ENCODE measurements at regions not wholly inside any gene's neighbourhood (a gene's known extent, or its start where the extent isn't known, plus 50 kb on each side); places are given as distances from the start of the nearest gene placed in this dataset.
A peak's percentile ranks its signal among the peaks of the same experiment; 100 is the strongest.

- Histone ChIP-seq H3K18ac (ENCODE audit: low read length) (no peak overlapping the region), H3K4me2 (ENCODE audit: insufficient read depth, low read length, poor library complexity, severe bottlenecking) (no peak overlapping the region), H2AK5ac (ENCODE audit: low read depth, low read length) (no peak overlapping the region), H3K36me3 (replicated peaks in 1 of 2; ENCODE audit: control insufficient read depth in 2 of 2, insufficient read depth in 2 of 2, low read length in 2 of 2) (no peaks in the 10 kb centered on the region), H2BK120ac (ENCODE audit: low read depth, low read length) (no peak overlapping the region), H3K79me1 (ENCODE audit: low read depth, low read length) (no peaks in the 10 kb centered on the region), H3K4me1 (ENCODE audit: control insufficient read depth in 2 of 2, insufficient read depth in 1 of 2, low read depth in 1 of 2, low read length in 2 of 2) (no peaks in the 10 kb centered on the region), H2BK12ac (ENCODE audit: low read length) (no peak overlapping the region), H4K91ac (ENCODE audit: low read depth, low read length, poor library complexity) (no peak overlapping the region), H3K14ac (ENCODE audit: low read length) (no peak overlapping the region), H3K4ac (ENCODE audit: low read length) (no peak overlapping the region), H3K23ac (ENCODE audit: low read depth, low read length, poor library complexity) (no peak overlapping the region), H3K27me3 (ENCODE audit: control insufficient read depth in 3 of 3, insufficient read depth in 3 of 3, low read depth in 1 of 3, low read length in 3 of 3) (no peaks in the 10 kb centered on the region), H3K4me3 (ENCODE audit: low read length in 2 of 2) (no peak overlapping the region), H4K8ac (ENCODE audit: low read depth, low read length) (no peak overlapping the region), H2BK5ac (ENCODE audit: low read length) (no peak overlapping the region), H3K9ac (ENCODE audit: low read depth, low read length, poor library complexity) (no peak overlapping the region), H3K27ac (replicated peaks; ENCODE audit: low read length) (no peak overlapping the region), H2BK15ac (ENCODE audit: low read length) (no peak overlapping the region), H3K9me3 (replicated peaks in 1 of 2; ENCODE audit: control insufficient read depth in 2 of 2, insufficient read depth in 1 of 2, low read depth in 1 of 2, low read length in 2 of 2) (no peaks in the 10 kb centered on the region), H2AFZ (ENCODE audit: low read length) (no peak overlapping the region)
- no peak for DNase-seq (ENCODE audit: low spot score)
- WGBS, 2 donors (ENCODE audit: extremely low coverage in 2 of 2, insufficient read length in 2 of 2, insufficient replicate concordance in 1 of 2), result no CpG with 5 or more reads among the region's 2 CpGs
Observed at GRCh38 chr21:19683492-19683891, 1279.9 kb upstream of the TMPRSS15 start.

GRCh38 chr21:19684328-19684727 is 1280.7 kb upstream of the TMPRSS15 start:
- no CpG with 5 or more reads among the region's 4 CpGs for WGBS, 2 donors (ENCODE audit: extremely low coverage in 2 of 2, insufficient read length in 2 of 2, insufficient replicate concordance in 1 of 2)
- Histone ChIP-seq H2AK5ac (ENCODE audit: low read depth, low read length) (no peak overlapping the region), H3K4me3 (ENCODE audit: low read length in 2 of 2) (no peak overlapping the region), H2BK12ac (ENCODE audit: low read length) (no peak overlapping the region), H2BK5ac (ENCODE audit: low read length) (no peak overlapping the region), H2BK120ac (ENCODE audit: low read depth, low read length) (no peak overlapping the region), H3K4me1 (ENCODE audit: control insufficient read depth in 2 of 2, insufficient read depth in 1 of 2, low read depth in 1 of 2, low read length in 2 of 2) (no peaks in the 10 kb centered on the region), H3K9ac (ENCODE audit: low read depth, low read length, poor library complexity) (no peak overlapping the region), H3K18ac (ENCODE audit: low read length) (peak overlapping the region; percentile 28), H2BK15ac (ENCODE audit: low read length) (no peak overlapping the region), H3K79me1 (ENCODE audit: low read depth, low read length) (no peaks in the 10 kb centered on the region), H3K4me2 (ENCODE audit: insufficient read depth, low read length, poor library complexity, severe bottlenecking) (no peak overlapping the region), H3K36me3 (replicated peaks in 1 of 2; ENCODE audit: control insufficient read depth in 2 of 2, insufficient read depth in 2 of 2, low read length in 2 of 2) (no peaks in the 10 kb centered on the region), H3K4ac (ENCODE audit: low read length) (no peak overlapping the region), H4K91ac (ENCODE audit: low read depth, low read length, poor library complexity) (no peak overlapping the region), H3K23ac (ENCODE audit: low read depth, low read length, poor library complexity) (no peak overlapping the region), H3K9me3 (replicated peaks in 1 of 2; ENCODE audit: control insufficient read depth in 2 of 2, insufficient read depth in 1 of 2, low read depth in 1 of 2, low read length in 2 of 2) (no peaks in the 10 kb centered on the region), H3K27ac (replicated peaks; ENCODE audit: low read length) (no peak overlapping the region), H2AFZ (ENCODE audit: low read length) (no peak overlapping the region), H3K14ac (ENCODE audit: low read length) (no peak overlapping the region), H3K27me3 (ENCODE audit: control insufficient read depth in 3 of 3, insufficient read depth in 3 of 3, low read depth in 1 of 3, low read length in 3 of 3) (no peaks in the 10 kb centered on the region), H4K8ac (ENCODE audit: low read depth, low read length) (no peak overlapping the region)
- DNase-seq (ENCODE audit: low spot score), result no peak

- Histone ChIP-seq H2AFZ (ENCODE audit: low read length) (no peak overlapping the region), H3K4ac (ENCODE audit: low read length) (no peak overlapping the region), H3K27me3 (ENCODE audit: control insufficient read depth in 3 of 3, insufficient read depth in 3 of 3, low read depth in 1 of 3, low read length in 3 of 3) (no peaks in the 10 kb centered on the region), H3K14ac (ENCODE audit: low read length) (no peak overlapping the region), H2BK12ac (ENCODE audit: low read length) (no peak overlapping the region), H2BK5ac (ENCODE audit: low read length) (no peak overlapping the region), H2AK5ac (ENCODE audit: low read depth, low read length) (no peak overlapping the region), H4K91ac (ENCODE audit: low read depth, low read length, poor library complexity) (no peak overlapping the region), H2BK15ac (ENCODE audit: low read length) (no peak overlapping the region), H3K9ac (ENCODE audit: low read depth, low read length, poor library complexity) (no peak overlapping the region), H2BK120ac (ENCODE audit: low read depth, low read length) (no peak overlapping the region), H4K8ac (ENCODE audit: low read depth, low read length) (no peak overlapping the region), H3K79me1 (ENCODE audit: low read depth, low read length) (no peaks in the 10 kb centered on the region), H3K18ac (ENCODE audit: low read length) (no peak overlapping the region), H3K4me3 (ENCODE audit: low read length in 2 of 2) (no peak overlapping the region), H3K36me3 (replicated peaks in 1 of 2; ENCODE audit: control insufficient read depth in 2 of 2, insufficient read depth in 2 of 2, low read length in 2 of 2) (no peaks in the 10 kb centered on the region), H3K9me3 (replicated peaks in 1 of 2; ENCODE audit: control insufficient read depth in 2 of 2, insufficient read depth in 1 of 2, low read depth in 1 of 2, low read length in 2 of 2) (no peaks in the 10 kb centered on the region), H3K4me1 (ENCODE audit: control insufficient read depth in 2 of 2, insufficient read depth in 1 of 2, low read depth in 1 of 2, low read length in 2 of 2) (no peaks in the 10 kb centered on the region), H3K27ac (replicated peaks; ENCODE audit: low read length) (no peak overlapping the region), H3K23ac (ENCODE audit: low read depth, low read length, poor library complexity) (no peak overlapping the region), H3K4me2 (ENCODE audit: insufficient read depth, low read length, poor library complexity, severe bottlenecking) (no peak overlapping the region)
- peak; percentile 9 for DNase-seq (ENCODE audit: low spot score)
Observed at GRCh38 chr21:19692231-19692630, 1288.6 kb upstream of the TMPRSS15 start.

- Histone ChIP-seq H2BK15ac (ENCODE audit: low read length) (no peak overlapping the region), H3K14ac (ENCODE audit: low read length) (no peak overlapping the region), H3K36me3 (replicated peaks in 1 of 2; ENCODE audit: control insufficient read depth in 2 of 2, insufficient read depth in 2 of 2, low read length in 2 of 2) (no peaks in the 10 kb centered on the region), H3K9me3 (replicated peaks in 1 of 2; ENCODE audit: control insufficient read depth in 2 of 2, insufficient read depth in 1 of 2, low read depth in 1 of 2, low read length in 2 of 2) (no peaks in the 10 kb centered on the region), H3K4me2 (ENCODE audit: insufficient read depth, low read length, poor library complexity, severe bottlenecking) (no peak overlapping the region), H3K4me1 (ENCODE audit: control insufficient read depth in 2 of 2, insufficient read depth in 1 of 2, low read depth in 1 of 2, low read length in 2 of 2) (no peaks in the 10 kb centered on the region), H4K8ac (ENCODE audit: low read depth, low read length) (no peak overlapping the region), H3K9ac (ENCODE audit: low read depth, low read length, poor library complexity) (no peak overlapping the region), H3K27ac (replicated peaks; ENCODE audit: low read length) (no peak overlapping the region), H3K18ac (ENCODE audit: low read length) (no peak overlapping the region), H2AFZ (ENCODE audit: low read length) (no peak overlapping the region), H3K4ac (ENCODE audit: low read length) (no peak overlapping the region), H3K4me3 (ENCODE audit: low read length in 2 of 2) (no peak overlapping the region), H4K91ac (ENCODE audit: low read depth, low read length, poor library complexity) (no peak overlapping the region), H3K23ac (ENCODE audit: low read depth, low read length, poor library complexity) (no peak overlapping the region), H2BK120ac (ENCODE audit: low read depth, low read length) (no peak overlapping the region), H3K27me3 (ENCODE audit: control insufficient read depth in 3 of 3, insufficient read depth in 3 of 3, low read depth in 1 of 3, low read length in 3 of 3) (no peaks in the 10 kb centered on the region), H3K79me1 (ENCODE audit: low read depth, low read length) (no peaks in the 10 kb centered on the region), H2BK12ac (ENCODE audit: low read length) (no peak overlapping the region), H2BK5ac (ENCODE audit: low read length) (no peak overlapping the region), H2AK5ac (ENCODE audit: low read depth, low read length) (no peak overlapping the region)
- no peak for DNase-seq (ENCODE audit: low spot score)
- no CpG with 5 or more reads among the region's 1 CpG for WGBS, 2 donors (ENCODE audit: extremely low coverage in 2 of 2, insufficient read length in 2 of 2, insufficient replicate concordance in 1 of 2)
Observed at GRCh38 chr21:19695796-19696195, 1292.2 kb upstream of the TMPRSS15 start.

All from neuronal stem cell (in vitro differentiated cells).